Stimulated activated CD4-positive, alpha-beta T cell treated with anti-CD3 and anti-CD28 coated beads, Interleukin-15, amount 100 ng/mL, for 48 hours (primary cell): ENCODE measurements at regions not wholly inside any gene's neighbourhood (a gene's known extent, or its start where the extent isn't known, plus 50 kb on each side); places are given as distances from the start of the nearest gene placed in this dataset.

Source experiments
- DNase-seq, 2 donors: peaks; one replicate each; pipeline ENCODE4 v3.0.0-alpha.2; 2020; ENCODE audit warnings: low read depth in 2 of 2

- DNase-seq, result no peak
Observed at GRCh38 chr2:122390406-122390805, 635.0 kb downstream of the TSN start.

GRCh38 chr2:122391726-122392125, 636.3 kb downstream of the TSN start:
- DNase-seq, result no peak

GRCh38 chr2:122395687-122396086, 640.2 kb downstream of the TSN start:
- DNase-seq, result no peak

GRCh38 chr2:122411231-122411630, 655.8 kb downstream of the TSN start:
- DNase-seq, result no peak

GRCh38 chr2:122412360-122412759, 656.9 kb downstream of the TSN start:
- DNase-seq, result no peak

GRCh38 chr2:122414902-122415301, 659.5 kb downstream of the TSN start:
- DNase-seq, result no peak

GRCh38 chr2:122417114-122417513, 661.7 kb downstream of the TSN start:
- no peak for DNase-seq

GRCh38 chr2:122421775-122422174, 666.3 kb downstream of the TSN start:
- DNase-seq, result no peak

- DNase-seq, result no peak
Observed at GRCh38 chr2:122422384-122422991, 667.0 kb downstream of the TSN start.

GRCh38 chr2:122423934-122424333, 668.5 kb downstream of the TSN start:
- DNase-seq, result no peak

GRCh38 chr2:122433123-122433754, 677.8 kb downstream of the TSN start:
- no peak for DNase-seq

GRCh38 chr2:122445003-122445402, 689.6 kb downstream of the TSN start:
- DNase-seq, result no peak

- DNase-seq, result no peak
Observed at GRCh38 chr2:122446761-122447160, 691.3 kb downstream of the TSN start.

- no peak for DNase-seq
Observed at GRCh38 chr2:122447237-122447636, 691.8 kb downstream of the TSN start.

- DNase-seq, result no peak
Observed at GRCh38 chr2:122451040-122451439, 695.6 kb downstream of the TSN start.

- no peak for DNase-seq
Observed at GRCh38 chr2:122451697-122452096, 696.2 kb downstream of the TSN start.

GRCh38 chr2:122469147-122469546, 713.7 kb downstream of the TSN start:
- no peak for DNase-seq

- no peak for DNase-seq
Observed at GRCh38 chr2:122471753-122472152, 716.3 kb downstream of the TSN start.

- DNase-seq, result no peak
Observed at GRCh38 chr2:122478117-122478516, 722.7 kb downstream of the TSN start.

GRCh38 chr2:122478771-122479170, 723.3 kb downstream of the TSN start:
- no peak for DNase-seq

GRCh38 chr2:122480501-122481243, 725.2 kb downstream of the TSN start:
- no peak for DNase-seq

GRCh38 chr2:122481244-122481622, 725.8 kb downstream of the TSN start:
- no peak for DNase-seq

GRCh38 chr2:122481717-122482116, 726.3 kb downstream of the TSN start:
- no peak for DNase-seq
